Activated T-helper 1 cell treated with anti-CD3 and anti-CD28 coated beads, Interleukin-2, amount 50 U/mL, for 16 hours (primary cell): ENCODE measurements at regions not wholly inside any gene's neighbourhood (a gene's known extent, or its start where the extent isn't known, plus 50 kb on each side); places are given as distances from the start of the nearest gene placed in this dataset.
"Not testable (repeated sequence)": the region's sequence is repeated elsewhere in the genome, so short reads cannot be mapped to it uniquely, and the experiment has no call there.

ENCODE experiments used
- DNase-seq, 2 donors: peaks; one replicate each; pipeline ENCODE4 v3.0.0-alpha.2; 2020; ENCODE audit warnings: low read depth in 1 of 2, low spot score in 1 of 2

DNA sequence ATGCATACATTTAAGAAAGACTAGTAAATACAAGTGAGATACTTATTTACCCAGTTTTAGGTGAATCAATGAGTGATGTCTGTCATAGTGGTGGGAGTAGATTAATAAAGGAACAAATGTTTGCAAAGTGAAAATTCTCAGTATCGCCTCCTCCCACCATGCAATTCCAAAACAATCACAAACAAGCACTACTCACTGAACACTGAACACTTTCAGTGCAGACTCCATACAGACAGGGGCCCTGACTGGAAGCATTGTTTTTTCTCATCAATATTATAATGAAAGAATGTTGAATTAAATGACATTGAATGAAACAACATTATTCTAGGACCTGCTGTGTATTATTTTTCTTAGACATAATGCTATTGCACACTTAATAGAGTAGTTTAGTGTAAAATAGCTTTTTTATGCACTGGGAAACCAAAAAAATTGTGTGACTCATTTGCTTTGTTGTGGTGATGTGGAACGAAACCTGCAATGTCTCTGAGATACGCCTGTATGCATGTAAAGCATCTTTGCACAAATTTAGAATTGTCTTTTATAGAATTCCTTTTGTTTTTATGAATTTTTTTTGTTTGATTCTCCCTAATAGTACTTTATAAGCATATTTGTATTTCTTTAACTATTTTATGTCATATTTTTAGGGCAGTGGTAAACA lies 317.5 kb downstream of the UTRN start:
- DNase-seq: no peak

- no peak for DNase-seq
These were observed 320.9 kb downstream of the UTRN start for GRCh38 chr6:144606083-144606482.

DNA sequence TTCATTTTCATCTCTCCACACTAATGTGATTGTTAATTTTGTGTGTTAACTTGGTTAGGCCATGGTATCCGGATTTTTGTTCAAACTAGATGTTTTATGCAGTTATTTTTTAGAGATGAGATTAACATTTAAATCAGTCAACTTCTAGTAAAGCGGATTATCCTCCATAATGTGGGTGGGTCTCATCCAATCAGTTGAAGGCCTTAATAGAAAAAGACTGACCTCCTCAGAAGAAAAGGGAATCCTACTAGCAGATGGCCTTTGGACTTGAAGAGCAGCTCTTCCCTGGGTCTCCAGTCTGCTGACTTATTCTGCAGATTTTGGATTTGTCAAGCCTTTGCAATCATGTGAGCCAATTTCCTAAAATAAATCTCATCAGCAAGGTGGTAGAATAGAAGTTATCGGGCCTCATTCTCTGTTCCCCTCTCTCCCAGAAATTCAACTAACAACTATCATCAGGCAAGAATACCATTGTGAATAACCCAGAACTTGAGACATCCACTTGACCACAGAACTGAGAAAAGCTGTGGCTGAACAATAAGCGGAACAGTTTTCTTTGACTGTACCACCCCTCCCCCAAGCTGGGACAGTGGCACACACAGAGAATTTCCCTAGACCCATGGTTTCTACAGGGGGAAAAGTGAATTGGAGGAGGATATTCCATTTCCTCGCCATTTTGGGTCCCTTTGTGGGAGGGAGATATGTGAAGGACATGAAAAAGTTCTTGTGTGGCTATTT lies 323.0 kb downstream of the UTRN start:
- DNase-seq: no peak

DNA sequence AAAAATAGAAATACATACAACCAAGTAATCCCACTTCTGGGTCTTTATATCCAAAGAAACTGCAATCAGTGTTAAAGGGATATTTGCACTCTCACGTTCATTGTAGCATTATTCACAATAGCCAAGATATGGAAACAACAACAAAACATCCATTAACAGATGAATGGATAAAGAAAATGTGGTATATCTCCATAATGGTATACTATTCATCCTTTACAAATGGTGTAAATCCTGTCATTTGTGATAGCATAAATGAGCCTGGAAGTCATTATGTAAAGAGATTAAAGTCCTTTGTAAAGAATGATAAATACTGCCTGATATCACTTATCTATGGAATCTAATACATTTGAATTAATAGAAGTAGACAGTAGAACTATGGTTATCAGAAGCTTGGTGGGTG lies 327.7 kb downstream of the UTRN start:
- no peak for DNase-seq

GRCh38 chr6:144613859-144614258 lies 328.7 kb downstream of the UTRN start:
- no peak for DNase-seq

- no peak for DNase-seq
These were observed 330.7 kb downstream of the UTRN start for GRCh38 chr6:144615870-144616269.

- DNase-seq: no peak
These were observed 332.1 kb downstream of the UTRN start for GRCh38 chr6:144617191-144617590.

GRCh38 chr6:144617708-144618107 lies 332.6 kb downstream of the UTRN start:
- DNase-seq: no peak

DNA sequence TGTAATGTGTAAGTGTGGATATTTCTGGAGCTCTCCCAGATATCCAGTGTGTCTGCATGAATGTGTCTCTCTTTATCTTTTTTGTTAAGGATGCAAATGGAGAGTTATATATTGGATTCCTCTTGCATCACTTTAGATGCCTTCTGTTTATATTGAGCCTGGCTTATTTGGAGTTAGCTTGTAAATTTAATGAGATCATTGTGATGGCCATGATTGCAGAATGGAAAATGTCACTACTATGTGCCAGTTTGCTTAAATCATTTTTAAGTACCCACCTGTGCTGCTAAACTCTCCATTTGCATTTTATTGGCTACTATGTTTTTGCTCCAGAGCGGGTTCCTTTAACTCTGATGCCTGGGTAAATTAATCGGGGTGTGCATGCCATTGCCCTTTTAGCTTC lies 334.8 kb downstream of the UTRN start:
- no peak for DNase-seq

- no peak for DNase-seq
These were observed 336.2 kb downstream of the UTRN start for GRCh38 chr6:144621332-144621731.

- DNase-seq: no peak
These were observed 339.1 kb downstream of the UTRN start for GRCh38 chr6:144624246-144624645.

- DNase-seq: no peak
These were observed 339.6 kb downstream of the UTRN start for GRCh38 chr6:144624716-144625115.

- no peak for DNase-seq
These were observed 345.7 kb downstream of the UTRN start for GRCh38 chr6:144630857-144631256.

- DNase-seq: no peak
These were observed 347.1 kb downstream of the UTRN start for GRCh38 chr6:144632266-144632665.

- no peak for DNase-seq
These were observed 348.8 kb downstream of the UTRN start for GRCh38 chr6:144633886-144634285.

DNA sequence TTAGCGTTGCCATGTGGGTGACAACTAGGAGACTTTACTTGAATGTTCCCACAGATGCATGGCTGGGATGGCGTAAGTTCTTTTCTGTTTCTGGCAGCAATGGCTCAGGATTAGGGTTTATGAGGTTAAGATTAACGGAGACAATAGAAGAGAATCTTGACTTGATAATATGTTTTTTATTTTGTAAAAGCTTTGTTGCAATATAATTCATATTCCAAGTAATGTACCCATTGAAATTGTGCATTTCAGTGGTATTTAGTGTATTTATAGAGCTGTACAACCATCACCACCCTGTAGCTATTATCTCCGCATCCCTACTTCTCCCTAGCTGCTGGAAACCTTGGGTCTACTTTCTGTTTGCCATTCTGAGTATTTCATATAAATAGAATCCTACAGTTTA lies 349.2 kb downstream of the UTRN start:
- no peak for DNase-seq

DNA sequence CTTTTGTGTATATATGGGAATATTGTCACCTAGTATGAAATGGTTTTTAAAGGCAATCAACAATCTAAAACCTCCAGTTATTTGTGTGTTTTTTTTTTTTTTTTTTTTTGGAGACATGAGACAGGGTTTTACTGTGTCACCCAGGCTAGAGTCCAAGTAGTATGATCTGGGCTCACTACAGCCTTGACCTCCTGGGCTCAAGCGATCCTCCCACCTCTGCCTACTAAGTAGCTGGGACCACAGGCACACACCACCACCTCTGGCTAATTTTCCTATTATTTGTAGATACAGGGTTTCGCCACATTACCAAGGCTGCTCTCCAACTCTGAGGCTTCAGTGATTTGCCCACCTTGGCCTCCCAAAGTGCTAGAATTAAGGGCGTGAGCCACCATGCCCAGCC lies 349.9 kb downstream of the UTRN start:
- no peak for DNase-seq

- not testable (repeated sequence) for DNase-seq
These were observed 350.9 kb downstream of the UTRN start for GRCh38 chr6:144636025-144636424.

GRCh38 chr6:144637541-144637940 lies 352.4 kb downstream of the UTRN start:
- DNase-seq: no peak

- no peak for DNase-seq
These were observed 354.5 kb downstream of the UTRN start for GRCh38 chr6:144639654-144640053.

DNA sequence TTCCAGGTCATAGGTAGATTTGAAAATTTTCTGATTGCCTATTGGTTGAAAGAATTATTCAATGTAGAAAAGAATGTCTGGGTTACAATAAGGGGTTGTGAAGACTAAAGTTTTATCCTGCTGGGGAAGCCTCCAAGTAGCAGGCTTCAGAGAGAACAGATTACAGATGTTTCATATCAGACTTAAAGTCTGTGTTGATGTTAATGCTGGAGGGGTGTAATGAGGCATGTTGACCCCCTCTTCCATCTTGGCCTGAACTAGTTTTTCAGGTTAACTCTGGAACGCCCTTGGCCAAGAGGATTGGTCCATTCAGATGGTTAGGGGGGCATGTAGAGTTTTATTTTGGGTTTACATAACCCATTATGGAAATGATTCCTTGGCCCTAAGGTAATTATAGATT lies 356.2 kb downstream of the UTRN start:
- DNase-seq: no peak

DNA sequence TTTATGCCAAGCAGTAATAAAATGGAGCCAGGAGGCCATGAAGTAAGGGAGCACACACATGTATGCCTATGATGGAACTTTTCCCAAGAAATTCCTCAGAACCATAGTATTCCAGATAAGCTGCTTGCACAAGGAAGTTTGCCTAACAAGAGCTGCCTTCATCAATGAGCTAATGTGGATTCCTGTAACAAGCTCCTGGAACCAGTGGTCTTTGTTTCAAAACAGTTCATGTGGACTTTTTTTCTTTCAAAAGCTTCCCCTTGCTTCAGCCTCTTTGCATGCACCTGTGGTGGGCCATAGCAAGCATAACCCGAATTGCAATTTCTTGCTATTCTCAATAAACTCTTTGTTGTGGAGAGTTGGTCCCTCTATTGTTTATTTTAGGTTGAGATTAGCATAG lies 359.6 kb downstream of the UTRN start:
- DNase-seq: no peak
